GM23338 (cell line): ENCODE measurements at regions not wholly inside any gene's neighbourhood (a gene's known extent, or its start where the extent isn't known, plus 50 kb on each side); places are given as distances from the start of the nearest gene placed in this dataset.

ENCODE experiments used
- ATAC-seq: fragments of 200-7000 bp; cut with Tn5 transposase; 3 replicates; pipeline ENCODE4 v1.9.1; 2020
- DNase-seq: peaks from one replicate; pipeline ENCODE4 v3.0.0-alpha.2; 2015; ENCODE audit warnings: low spot score
- H2AFZ ChIP-seq: fragments of 200-600 bp; sonication (generic); 2 replicates; pipeline ENCODE4 v1.8.0; 2016; ENCODE audit warnings: antibody characterized with exemption, mild to moderate bottlenecking, moderate library complexity
- H3F3A ChIP-seq: fragments of 200-600 bp; sonication (generic); replicated peaks from 2 replicates; pipeline ENCODE4 v1.8.0; 2017; ENCODE audit warnings: antibody characterized with exemption, mixed run types, low read depth
- H3K27ac ChIP-seq: fragments of 200-600 bp; sonication (generic); 2 replicates; pipeline ENCODE4 v1.6.1; 2016; ENCODE audit warnings: low read depth
- H3K27me3 ChIP-seq: fragments of 200-600 bp; sonication (generic); 2 replicates; pipeline ENCODE4 v1.8.0; 2016; ENCODE audit warnings: mild to moderate bottlenecking, mixed run types, moderate library complexity; ENCODE audit not compliant: insufficient read depth
- H3K36me3 ChIP-seq: fragments of 200-600 bp; sonication (generic); 2 replicates; pipeline ENCODE4 v1.8.0; 2016; ENCODE audit warnings: mild to moderate bottlenecking; ENCODE audit not compliant: insufficient read depth
- H3K4me1 ChIP-seq: fragments of 200-600 bp; sonication (generic); 2 replicates; pipeline ENCODE4 v1.8.0; 2016; ENCODE audit warnings: mild to moderate bottlenecking, moderate library complexity; ENCODE audit not compliant: insufficient read depth
- H3K4me2 ChIP-seq: fragments of 200-600 bp; sonication (generic); 2 replicates; pipeline ENCODE4 v1.7.1; 2017; ENCODE audit warnings: mixed run types
- H3K4me3 ChIP-seq: fragments of 200-600 bp; sonication (generic); 2 replicates; pipeline ENCODE4 v1.6.1; 2016; ENCODE audit warnings: mixed run types
- H3K79me2 ChIP-seq: fragments of 200-600 bp; sonication (generic); replicated peaks from 2 replicates; pipeline ENCODE4 v1.8.0; 2017; ENCODE audit warnings: mild to moderate bottlenecking; ENCODE audit not compliant: insufficient read depth
- H3K9me2 ChIP-seq: fragments of 200-600 bp; sonication (generic); 2 replicates; pipeline ENCODE4 v1.8.0; 2017; ENCODE audit not compliant: insufficient read depth
- H4K20me1 ChIP-seq: fragments of 200-600 bp; sonication (generic); replicated peaks from 2 replicates; pipeline ENCODE4 v1.8.0; 2017; ENCODE audit warnings: mild to moderate bottlenecking; ENCODE audit not compliant: insufficient read depth
- H3K27ac Mint-ChIP-seq: 2 replicates; pipeline ENCODE4 v1.8.0; 2020; ENCODE audit warnings: inconsistent platforms, mild to moderate bottlenecking, moderate library complexity, mixed read lengths
- H3K27me3 Mint-ChIP-seq: 3 replicates; pipeline ENCODE4 v1.8.0; 2022; ENCODE audit warnings: low read depth, mild to moderate bottlenecking, moderate library complexity, mixed read lengths, inconsistent platforms; ENCODE audit not compliant: insufficient read depth, poor library complexity
- H3K36me3 Mint-ChIP-seq: 3 replicates; pipeline ENCODE4 v1.8.0; 2021; ENCODE audit warnings: low read depth, mild to moderate bottlenecking, inconsistent platforms, moderate library complexity, mixed read lengths
- H3K4me1 Mint-ChIP-seq: 3 replicates; pipeline ENCODE4 v1.8.0; 2020; ENCODE audit warnings: mild to moderate bottlenecking, inconsistent platforms, mixed read lengths
- H3K4me3 Mint-ChIP-seq: 3 replicates; pipeline ENCODE4 v1.8.0; 2021; ENCODE audit warnings: moderate library complexity, mild to moderate bottlenecking, inconsistent platforms, mixed read lengths
- H3K9me3 Mint-ChIP-seq: 3 replicates; pipeline ENCODE4 v1.8.0; 2020; ENCODE audit warnings: moderate library complexity, mild to moderate bottlenecking, inconsistent platforms, mixed read lengths
- EZH2 ChIP-seq: fragments of 200-600 bp; sonication (generic); IDR thresholded peaks from one replicate; pipeline ENCODE4 v1.8.0; 2017; ENCODE audit warnings: antibody characterized with exemption, mild to moderate bottlenecking, low read depth; ENCODE audit not compliant: unreplicated experiment
- EZH2phosphoT487 ChIP-seq: fragments of 200-600 bp; sonication (generic); IDR thresholded peaks from one replicate; pipeline ENCODE4 v1.8.1; 2018; ENCODE audit warnings: antibody characterized with exemption; ENCODE audit not compliant: unreplicated experiment
- JUNB ChIP-seq: IDR thresholded peaks from one replicate; pipeline ENCODE4 v1.6.1; 2016; ENCODE audit warnings: antibody characterized with exemption; ENCODE audit not compliant: unreplicated experiment
- POLR2AphosphoS5 ChIP-seq: IDR thresholded peaks from 2 replicates; pipeline ENCODE4 v1.6.1; 2016; ENCODE audit warnings: antibody characterized with exemption, low read depth
- STAT1 ChIP-seq: IDR thresholded peaks from one replicate; pipeline ENCODE4 v1.6.1; 2016; ENCODE audit warnings: antibody characterized with exemption; ENCODE audit not compliant: unreplicated experiment
- ZNF114 ChIP-seq: fragments of 250-450 bp; sonication (Bioruptor Pico); IDR thresholded peaks from 2 replicates; pipeline ENCODE4 v1.5.0; 2020; ENCODE audit warnings: mild to moderate bottlenecking, moderate library complexity
- ZNF331 ChIP-seq: fragments of 250-450 bp; sonication (Bioruptor Pico); IDR thresholded peaks from 2 replicates; pipeline ENCODE4 v1.5.0; 2020; ENCODE audit warnings: low read depth, mild to moderate bottlenecking, moderate library complexity
- TF ChIP-seq, protein P1 (sequence below): IDR thresholded peaks from one replicate; pipeline ENCODE4 v1.6.1; 2018; ENCODE audit warnings: antibody characterized with exemption; ENCODE audit not compliant: unreplicated experiment
- TF ChIP-seq, protein P2 (sequence below), 2 experiments: fragments of 200-600 bp in 1 of 2; sonication (generic) in 1 of 2; conservative IDR thresholded peaks; 2 replicates each; pipeline versions ENCODE4 v1.5.1 to v1.6.1; 2016 to 2017; ENCODE audit warnings: antibody characterized with exemption in 2 of 2, low read depth in 2 of 2, mild to moderate bottlenecking in 2 of 2, moderate library complexity in 1 of 2

DNA sequence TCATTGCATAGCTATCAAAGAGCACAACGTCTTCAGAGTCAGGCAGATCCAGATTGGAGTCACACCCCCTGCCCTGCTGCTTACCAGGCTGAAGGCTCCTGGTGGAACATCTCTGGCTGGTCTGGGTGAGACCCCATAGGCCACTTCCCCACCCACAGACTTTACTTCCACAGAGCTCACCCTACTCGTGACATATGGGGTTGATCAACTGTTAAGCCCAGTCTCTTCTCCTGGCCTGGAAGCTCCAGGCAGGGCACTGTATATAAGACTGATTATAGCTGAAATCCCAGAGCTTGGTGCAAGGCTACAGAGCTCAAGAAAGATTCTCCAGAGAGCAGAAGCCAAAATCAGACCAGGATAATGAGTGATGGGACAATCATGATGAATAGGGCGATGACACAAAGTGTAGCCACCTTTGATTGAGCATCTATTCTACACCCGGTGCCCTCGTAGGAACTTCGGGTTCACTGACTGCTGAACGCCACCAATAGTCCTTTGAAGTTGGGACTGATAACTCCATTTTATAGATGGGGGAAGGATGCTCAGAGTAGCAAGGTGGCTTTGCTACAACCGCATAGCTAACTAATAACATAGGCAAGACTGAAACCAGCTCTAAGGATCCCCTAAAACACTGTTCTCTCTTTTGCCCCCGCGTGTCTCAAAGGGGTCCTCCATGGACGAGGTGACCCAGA, 287.8 kb downstream of the BCL11B start (continued):
- TF ChIP-seq, protein P1, sequence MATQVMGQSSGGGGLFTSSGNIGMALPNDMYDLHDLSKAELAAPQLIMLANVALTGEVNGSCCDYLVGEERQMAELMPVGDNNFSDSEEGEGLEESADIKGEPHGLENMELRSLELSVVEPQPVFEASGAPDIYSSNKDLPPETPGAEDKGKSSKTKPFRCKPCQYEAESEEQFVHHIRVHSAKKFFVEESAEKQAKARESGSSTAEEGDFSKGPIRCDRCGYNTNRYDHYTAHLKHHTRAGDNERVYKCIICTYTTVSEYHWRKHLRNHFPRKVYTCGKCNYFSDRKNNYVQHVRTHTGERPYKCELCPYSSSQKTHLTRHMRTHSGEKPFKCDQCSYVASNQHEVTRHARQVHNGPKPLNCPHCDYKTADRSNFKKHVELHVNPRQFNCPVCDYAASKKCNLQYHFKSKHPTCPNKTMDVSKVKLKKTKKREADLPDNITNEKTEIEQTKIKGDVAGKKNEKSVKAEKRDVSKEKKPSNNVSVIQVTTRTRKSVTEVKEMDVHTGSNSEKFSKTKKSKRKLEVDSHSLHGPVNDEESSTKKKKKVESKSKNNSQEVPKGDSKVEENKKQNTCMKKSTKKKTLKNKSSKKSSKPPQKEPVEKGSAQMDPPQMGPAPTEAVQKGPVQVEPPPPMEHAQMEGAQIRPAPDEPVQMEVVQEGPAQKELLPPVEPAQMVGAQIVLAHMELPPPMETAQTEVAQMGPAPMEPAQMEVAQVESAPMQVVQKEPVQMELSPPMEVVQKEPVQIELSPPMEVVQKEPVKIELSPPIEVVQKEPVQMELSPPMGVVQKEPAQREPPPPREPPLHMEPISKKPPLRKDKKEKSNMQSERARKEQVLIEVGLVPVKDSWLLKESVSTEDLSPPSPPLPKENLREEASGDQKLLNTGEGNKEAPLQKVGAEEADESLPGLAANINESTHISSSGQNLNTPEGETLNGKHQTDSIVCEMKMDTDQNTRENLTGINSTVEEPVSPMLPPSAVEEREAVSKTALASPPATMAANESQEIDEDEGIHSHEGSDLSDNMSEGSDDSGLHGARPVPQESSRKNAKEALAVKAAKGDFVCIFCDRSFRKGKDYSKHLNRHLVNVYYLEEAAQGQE, result no peak
- no peak for TF ChIP-seq POLR2AphosphoS5
- no peak for TF ChIP-seq ZNF114
- TF ChIP-seq ZNF331 (CRISPR knock-in tag), result no peak
- no peak for TF ChIP-seq STAT1
- TF ChIP-seq EZH2, result no peak

DNA sequence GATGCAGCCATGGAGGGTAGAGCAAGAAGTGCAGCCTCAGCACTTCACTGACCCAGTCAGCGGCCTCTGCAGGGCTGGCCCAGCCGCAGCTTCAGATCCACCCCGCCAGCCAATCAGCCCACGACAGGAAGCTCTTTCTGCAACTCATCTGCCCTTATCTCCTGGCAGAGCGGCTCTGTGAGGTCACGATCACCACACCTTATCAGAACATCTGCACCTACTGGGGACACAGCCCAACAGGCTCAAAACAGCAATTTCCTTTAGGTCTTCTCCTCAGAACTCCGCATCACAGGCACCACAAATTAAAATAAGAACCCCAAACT, 287.3 kb downstream of the BCL11B start:
- Histone ChIP-seq H3K4me2 (no peak overlapping the region), H3K27ac (no peak overlapping the region), H3K4me3 (no peak overlapping the region), H3K9me2 (no peaks in the 10 kb centered on the region), H3K27me3 (no peaks in the 10 kb centered on the region), H3K36me3 (no peaks in the 10 kb centered on the region), H3K4me1 (no peaks in the 10 kb centered on the region), H4K20me1 (no peaks in the 10 kb centered on the region), H3K79me2 (no peaks in the 10 kb centered on the region), H3F3A (no peaks in the 10 kb centered on the region), H2AFZ (no peak overlapping the region)
- DNase-seq (no peak), ATAC-seq (no peak)
- Mint-ChIP-seq H3K9me3 (peaks cover 17% of the 10 kb centered on the region; the same call in 2 of the 3 replicates), H3K27me3 (peaks cover 3% of the 10 kb centered on the region), H3K27ac (no peak overlapping the region), H3K4me3 (no peak overlapping the region), H3K36me3 (peaks cover 5% of the 10 kb centered on the region; the same call in 1 of the 3 replicates), H3K4me1 (peaks cover 6% of the 10 kb centered on the region; the same call in 2 of the 3 replicates)
- TF ChIP-seq, protein P2, sequence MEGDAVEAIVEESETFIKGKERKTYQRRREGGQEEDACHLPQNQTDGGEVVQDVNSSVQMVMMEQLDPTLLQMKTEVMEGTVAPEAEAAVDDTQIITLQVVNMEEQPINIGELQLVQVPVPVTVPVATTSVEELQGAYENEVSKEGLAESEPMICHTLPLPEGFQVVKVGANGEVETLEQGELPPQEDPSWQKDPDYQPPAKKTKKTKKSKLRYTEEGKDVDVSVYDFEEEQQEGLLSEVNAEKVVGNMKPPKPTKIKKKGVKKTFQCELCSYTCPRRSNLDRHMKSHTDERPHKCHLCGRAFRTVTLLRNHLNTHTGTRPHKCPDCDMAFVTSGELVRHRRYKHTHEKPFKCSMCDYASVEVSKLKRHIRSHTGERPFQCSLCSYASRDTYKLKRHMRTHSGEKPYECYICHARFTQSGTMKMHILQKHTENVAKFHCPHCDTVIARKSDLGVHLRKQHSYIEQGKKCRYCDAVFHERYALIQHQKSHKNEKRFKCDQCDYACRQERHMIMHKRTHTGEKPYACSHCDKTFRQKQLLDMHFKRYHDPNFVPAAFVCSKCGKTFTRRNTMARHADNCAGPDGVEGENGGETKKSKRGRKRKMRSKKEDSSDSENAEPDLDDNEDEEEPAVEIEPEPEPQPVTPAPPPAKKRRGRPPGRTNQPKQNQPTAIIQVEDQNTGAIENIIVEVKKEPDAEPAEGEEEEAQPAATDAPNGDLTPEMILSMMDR (conservative IDR thresholded peaks at IDR 0.05; ENCODE audit: low read depth in 2 of 2), result no peak
- TF ChIP-seq EZH2phosphoT487 (no peak), ZNF331 (CRISPR knock-in tag) (no peak), EZH2 (no peak), JUNB (no peak)
